ENCODE measurements at regions not wholly inside any gene's neighbourhood (a gene's known extent, or its start where the extent isn't known, plus 50 kb on each side); places are given as distances from the start of the nearest gene placed in this dataset.

DNA sequence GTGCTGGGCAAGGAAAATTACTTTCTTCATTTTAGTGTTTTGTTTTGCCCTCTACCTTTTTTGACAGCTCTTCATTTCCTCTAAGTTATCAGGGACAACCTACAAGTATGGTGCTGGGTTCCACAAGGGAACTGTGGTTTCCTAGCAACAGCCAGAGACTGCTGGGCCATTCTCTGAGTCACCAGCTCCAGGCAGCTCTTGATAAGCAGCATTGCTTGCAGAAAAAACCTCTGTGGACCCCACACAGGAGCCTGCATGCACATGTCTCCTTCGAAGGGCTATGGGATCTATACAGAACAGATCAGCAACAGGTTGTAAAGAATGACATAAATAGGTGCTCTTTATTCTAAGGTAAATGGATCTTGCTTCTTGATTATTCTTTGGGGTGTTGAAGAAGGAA is 81.0 kb upstream of the CCDC196 start:
- H3K4me3 ChIP-seq (ENCODE audit: low read depth in 1 of 2, low read length in 2 of 2): no peak overlapping the region
- no peaks in the 10 kb centered on the region for H3K4me1 ChIP-seq (ENCODE audit: control insufficient read depth in 2 of 2, insufficient read depth in 2 of 2, low read length in 1 of 2)
- no peaks in the 10 kb centered on the region for H3K9me3 ChIP-seq (ENCODE audit: control insufficient read depth in 2 of 2, insufficient read depth in 1 of 2, low read depth in 1 of 2, low read length in 1 of 2)
- H3K36me3 ChIP-seq (ENCODE audit: control insufficient read depth in 2 of 2, insufficient read depth in 2 of 2, low read length in 1 of 2): no peaks in the 10 kb centered on the region
- H3K27me3 ChIP-seq (ENCODE audit: control insufficient read depth in 1 of 2, insufficient read depth in 2 of 2, low read length in 2 of 2): no peaks in the 10 kb centered on the region
- no peak overlapping the region for H3K27ac ChIP-seq (ENCODE audit: low read depth in 2 of 2, low read length in 1 of 2)
- 55 to 56% methylated on average over 1 of the region's 1 CpG for WGBS, 2 donors

DNA sequence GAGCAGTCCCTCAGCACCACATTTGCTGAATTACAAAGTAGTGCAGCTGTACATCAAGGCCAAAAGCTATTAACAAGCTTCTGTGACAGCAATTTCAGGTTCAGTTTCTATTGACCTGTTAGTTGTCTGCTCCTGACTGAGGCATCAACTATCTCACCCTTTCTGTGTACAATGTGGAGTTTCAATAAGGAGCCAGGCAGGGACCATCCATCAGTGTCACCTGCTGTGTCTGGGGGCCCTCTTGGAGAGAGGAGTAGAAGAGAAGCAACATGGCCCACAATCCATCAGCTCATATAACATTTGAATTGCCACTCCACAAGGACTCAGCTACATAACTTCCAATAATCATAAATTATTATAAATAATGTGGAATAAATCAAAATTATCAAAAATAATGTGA is 72.3 kb upstream of the CCDC196 start:
- Histone ChIP-seq H3K4me1 (ENCODE audit: control insufficient read depth in 2 of 2, insufficient read depth in 2 of 2, low read length in 1 of 2) (no peaks in the 10 kb centered on the region), H3K27ac (ENCODE audit: low read depth in 2 of 2, low read length in 1 of 2) (no peak overlapping the region), H3K4me3 (ENCODE audit: low read depth in 1 of 2, low read length in 2 of 2) (no peak overlapping the region), H3K9me3 (ENCODE audit: control insufficient read depth in 2 of 2, insufficient read depth in 1 of 2, low read depth in 1 of 2, low read length in 1 of 2) (no peaks in the 10 kb centered on the region), H3K36me3 (ENCODE audit: control insufficient read depth in 2 of 2, insufficient read depth in 2 of 2, low read length in 1 of 2) (no peaks in the 10 kb centered on the region), H3K27me3 (ENCODE audit: control insufficient read depth in 1 of 2, insufficient read depth in 2 of 2, low read length in 2 of 2) (no peaks in the 10 kb centered on the region)

DNA sequence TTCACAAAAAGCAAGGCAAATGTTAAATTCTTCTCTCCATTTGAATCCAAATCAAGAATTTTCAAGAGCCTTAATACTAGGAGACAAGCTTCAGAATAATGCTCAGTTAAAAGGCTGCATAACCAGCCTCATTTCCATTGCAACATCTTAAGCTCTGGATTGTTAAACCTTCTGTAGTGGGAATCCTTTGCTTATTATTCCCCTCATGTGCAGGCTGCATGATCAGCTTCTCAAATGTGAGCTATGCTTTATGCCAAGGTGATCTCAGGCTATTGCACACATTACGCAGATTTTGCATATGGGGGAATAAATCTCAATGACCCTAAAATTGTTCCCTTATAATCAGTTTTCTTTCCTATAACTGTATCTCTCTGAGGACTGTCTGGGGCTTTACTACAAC is 71.7 kb upstream of the CCDC196 start:
- H3K27ac ChIP-seq (ENCODE audit: low read depth in 2 of 2, low read length in 1 of 2): no peak overlapping the region
- H3K4me3 ChIP-seq (ENCODE audit: low read depth in 1 of 2, low read length in 2 of 2): no peak overlapping the region
- H3K9me3 ChIP-seq (ENCODE audit: control insufficient read depth in 2 of 2, insufficient read depth in 1 of 2, low read depth in 1 of 2, low read length in 1 of 2): no peaks in the 10 kb centered on the region
- H3K27me3 ChIP-seq (ENCODE audit: control insufficient read depth in 1 of 2, insufficient read depth in 2 of 2, low read length in 2 of 2): no peaks in the 10 kb centered on the region
- no peaks in the 10 kb centered on the region for H3K4me1 ChIP-seq (ENCODE audit: control insufficient read depth in 2 of 2, insufficient read depth in 2 of 2, low read length in 1 of 2)
- H3K36me3 ChIP-seq (ENCODE audit: control insufficient read depth in 2 of 2, insufficient read depth in 2 of 2, low read length in 1 of 2): no peaks in the 10 kb centered on the region
- 93% methylated on average over 1 of the region's 1 CpG for WGBS, 2 donors

DNA sequence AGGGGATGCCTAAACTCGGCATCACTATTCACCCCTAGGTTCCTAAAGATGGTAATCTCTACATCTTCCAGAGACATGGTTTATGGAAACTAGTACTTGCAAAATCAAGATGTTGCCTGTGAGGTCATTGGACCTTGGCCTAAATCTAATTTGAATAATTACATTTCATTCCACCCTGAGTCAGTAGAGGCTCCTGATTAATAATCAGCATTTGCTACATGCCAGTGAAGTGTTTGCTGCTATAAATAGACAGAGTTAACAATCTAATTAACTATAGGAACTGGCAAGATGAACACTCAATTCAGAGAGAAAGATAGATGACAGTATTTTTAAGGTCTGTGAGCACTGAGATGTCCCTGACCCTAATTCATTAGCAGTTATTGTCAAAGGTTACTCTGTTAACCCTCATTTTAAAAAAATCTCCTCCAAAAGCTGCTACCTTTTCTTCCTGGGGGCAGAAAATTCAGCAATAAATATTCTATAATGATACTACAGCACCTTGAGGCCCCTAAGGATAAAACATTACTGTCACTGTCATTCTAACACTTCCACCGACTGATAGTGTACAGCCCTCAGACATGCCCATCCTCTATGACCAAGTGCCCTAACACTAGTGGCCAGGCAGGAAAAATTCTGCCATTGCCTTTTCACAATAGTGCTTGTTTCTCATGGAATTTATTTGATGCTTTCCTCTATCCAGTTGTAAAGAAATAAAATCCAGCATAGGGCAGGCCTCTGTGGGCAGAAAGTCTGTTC is 65.7 kb upstream of the CCDC196 start:
- no peaks in the 10 kb centered on the region for H3K27me3 ChIP-seq (ENCODE audit: control insufficient read depth in 1 of 2, insufficient read depth in 2 of 2, low read length in 2 of 2)
- no peaks in the 10 kb centered on the region for H3K4me1 ChIP-seq (ENCODE audit: control insufficient read depth in 2 of 2, insufficient read depth in 2 of 2, low read length in 1 of 2)
- no peaks in the 10 kb centered on the region for H3K36me3 ChIP-seq (ENCODE audit: control insufficient read depth in 2 of 2, insufficient read depth in 2 of 2, low read length in 1 of 2)
- no peak overlapping the region for H3K4me3 ChIP-seq (ENCODE audit: low read depth in 1 of 2, low read length in 2 of 2)
- H3K27ac ChIP-seq (ENCODE audit: low read depth in 2 of 2, low read length in 1 of 2): no peak overlapping the region
- 86 to 90% methylated on average over 2 of the region's 2 CpGs for WGBS, 2 donors
- no peaks in the 10 kb centered on the region for H3K9me3 ChIP-seq (ENCODE audit: control insufficient read depth in 2 of 2, insufficient read depth in 1 of 2, low read depth in 1 of 2, low read length in 1 of 2)

DNA sequence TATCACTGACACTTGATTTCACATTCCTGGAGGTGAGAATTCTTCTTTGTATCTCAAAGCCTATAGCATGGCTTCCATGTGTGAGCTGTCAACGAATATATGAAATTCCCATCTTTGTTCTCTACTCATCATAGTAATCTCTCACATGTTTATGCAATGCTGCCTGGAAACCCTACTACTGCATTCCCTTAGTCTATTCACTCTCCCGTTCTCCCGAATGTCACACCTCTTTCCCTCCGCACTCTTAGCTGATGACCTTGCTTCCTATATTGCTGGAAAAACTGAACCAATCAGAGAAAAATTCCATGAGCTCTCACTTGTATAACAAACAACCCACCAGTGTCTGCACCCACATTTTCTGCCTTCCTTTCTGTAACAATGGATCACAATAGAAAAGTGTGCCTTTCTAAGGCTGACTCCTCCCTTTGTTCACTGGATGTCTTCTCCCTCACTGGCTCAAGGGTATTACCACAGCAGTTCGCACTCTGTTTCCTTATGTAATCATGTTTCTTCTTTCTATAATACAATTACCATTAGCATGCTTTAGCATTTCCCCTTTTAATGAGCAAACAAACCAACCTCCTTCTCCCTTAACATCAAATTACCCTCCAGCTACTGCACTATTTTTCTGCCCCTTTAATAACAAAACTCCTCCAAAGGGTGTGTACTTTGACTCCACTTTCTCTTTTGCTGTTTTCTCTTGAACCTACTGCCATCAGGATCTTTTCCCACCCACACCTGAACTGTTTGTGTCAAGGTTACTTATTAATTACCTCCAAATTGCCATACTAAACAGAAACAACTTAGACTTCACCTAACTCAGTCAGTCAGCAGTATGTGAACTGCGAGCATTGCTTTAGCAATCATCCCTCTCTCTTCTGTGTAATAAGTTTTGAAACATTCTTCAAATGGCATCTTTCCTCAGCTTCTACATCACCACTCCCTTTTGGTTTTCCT is 63.9 kb upstream of the CCDC196 start:
- H3K4me1 ChIP-seq (ENCODE audit: control insufficient read depth in 2 of 2, insufficient read depth in 2 of 2, low read length in 1 of 2): no peaks in the 10 kb centered on the region
- no peak overlapping the region for H3K4me3 ChIP-seq (ENCODE audit: low read depth in 1 of 2, low read length in 2 of 2)
- WGBS, 2 donors: 68 to 82% methylated on average over 6 of the region's 6 CpGs
- H3K27me3 ChIP-seq (ENCODE audit: control insufficient read depth in 1 of 2, insufficient read depth in 2 of 2, low read length in 2 of 2): no peaks in the 10 kb centered on the region
- H3K27ac ChIP-seq (ENCODE audit: low read depth in 2 of 2, low read length in 1 of 2): no peak overlapping the region
- no peaks in the 10 kb centered on the region for H3K36me3 ChIP-seq (ENCODE audit: control insufficient read depth in 2 of 2, insufficient read depth in 2 of 2, low read length in 1 of 2)
- no peaks in the 10 kb centered on the region for H3K9me3 ChIP-seq (ENCODE audit: control insufficient read depth in 2 of 2, insufficient read depth in 1 of 2, low read depth in 1 of 2, low read length in 1 of 2)

DNA sequence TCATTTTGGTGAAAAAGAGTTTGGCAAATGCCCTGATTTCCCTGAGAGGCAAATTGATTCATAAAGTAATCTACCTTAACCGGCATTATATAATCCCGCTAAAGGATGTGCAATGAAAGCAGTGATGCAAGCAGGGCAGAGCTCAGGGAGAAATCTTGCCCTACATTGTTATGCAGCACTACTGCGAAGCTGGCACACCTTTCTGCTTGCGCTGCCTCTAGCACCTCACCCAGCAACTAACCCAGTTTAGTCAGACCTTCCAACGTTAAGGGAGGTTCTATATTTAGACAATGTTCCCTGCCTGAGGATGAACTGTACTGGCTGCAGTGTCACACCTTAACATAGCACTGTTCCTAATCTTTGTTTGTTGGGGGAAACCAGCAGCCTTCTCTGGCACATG is 60.8 kb upstream of the CCDC196 start:
- H3K27ac ChIP-seq (ENCODE audit: low read depth in 2 of 2, low read length in 1 of 2): peak overlapping the region; percentile 42 to 52
- no peak overlapping the region for H3K4me3 ChIP-seq (ENCODE audit: low read depth in 1 of 2, low read length in 2 of 2)
- 54 to 71% methylated on average over 5 of the region's 5 CpGs for WGBS, 2 donors
- no peaks in the 10 kb centered on the region for H3K36me3 ChIP-seq (ENCODE audit: control insufficient read depth in 2 of 2, insufficient read depth in 2 of 2, low read length in 1 of 2)
- H3K4me1 ChIP-seq (ENCODE audit: control insufficient read depth in 2 of 2, insufficient read depth in 2 of 2, low read length in 1 of 2): no peaks in the 10 kb centered on the region
- H3K9me3 ChIP-seq (ENCODE audit: control insufficient read depth in 2 of 2, insufficient read depth in 1 of 2, low read depth in 1 of 2, low read length in 1 of 2): no peaks in the 10 kb centered on the region
- H3K27me3 ChIP-seq (ENCODE audit: control insufficient read depth in 1 of 2, insufficient read depth in 2 of 2, low read length in 2 of 2): no peaks in the 10 kb centered on the region

DNA sequence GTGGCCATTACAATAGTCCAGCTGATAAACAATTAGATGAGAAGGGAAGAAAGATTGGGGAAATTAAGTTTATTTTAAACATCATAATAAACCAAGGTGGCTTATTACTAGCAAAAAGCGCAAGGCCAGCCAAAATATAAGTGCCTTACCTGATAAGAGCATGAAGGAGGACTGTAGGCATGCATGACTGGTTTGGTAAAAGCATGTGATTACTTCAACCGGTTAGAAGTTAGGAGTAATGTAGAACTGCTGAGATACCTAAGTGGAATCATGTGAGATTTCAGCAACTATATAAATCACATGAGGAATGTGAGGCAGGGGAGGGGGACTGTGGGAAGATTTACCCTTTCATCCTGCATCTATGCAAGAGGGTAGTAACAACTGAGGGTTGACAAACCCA is 59.7 kb upstream of the CCDC196 start:
- no peak overlapping the region for H3K4me3 ChIP-seq (ENCODE audit: low read depth in 1 of 2, low read length in 2 of 2)
- no peaks in the 10 kb centered on the region for H3K36me3 ChIP-seq (ENCODE audit: control insufficient read depth in 2 of 2, insufficient read depth in 2 of 2, low read length in 1 of 2)
- H3K9me3 ChIP-seq (ENCODE audit: control insufficient read depth in 2 of 2, insufficient read depth in 1 of 2, low read depth in 1 of 2, low read length in 1 of 2): no peaks in the 10 kb centered on the region
- WGBS, 2 donors: 77 to 85% methylated on average over 2 of the region's 2 CpGs
- no peak overlapping the region for H3K27ac ChIP-seq (ENCODE audit: low read depth in 2 of 2, low read length in 1 of 2)
- no peaks in the 10 kb centered on the region for H3K27me3 ChIP-seq (ENCODE audit: control insufficient read depth in 1 of 2, insufficient read depth in 2 of 2, low read length in 2 of 2)
- H3K4me1 ChIP-seq (ENCODE audit: control insufficient read depth in 2 of 2, insufficient read depth in 2 of 2, low read length in 1 of 2): no peaks in the 10 kb centered on the region

DNA sequence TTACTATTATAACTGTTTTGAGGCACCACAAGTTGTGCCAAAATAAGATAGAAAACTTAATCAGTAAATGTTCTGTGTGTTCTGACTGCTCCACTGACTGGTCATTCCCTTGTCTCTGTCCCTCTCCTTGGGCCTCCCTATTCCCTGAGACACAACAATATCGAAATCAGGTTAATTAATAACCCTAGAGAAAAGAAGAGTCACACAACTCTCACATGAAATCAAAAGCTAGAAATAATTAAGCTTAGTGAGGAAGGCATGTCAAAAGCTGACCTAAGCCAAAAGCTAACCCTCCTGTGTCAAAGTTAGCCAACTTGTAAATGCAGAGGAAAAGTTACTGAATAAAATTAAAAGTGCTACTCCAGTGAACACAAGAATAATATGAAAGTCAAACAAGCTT is 53.8 kb upstream of the CCDC196 start:
- no peaks in the 10 kb centered on the region for H3K27me3 ChIP-seq (ENCODE audit: control insufficient read depth in 1 of 2, insufficient read depth in 2 of 2, low read length in 2 of 2)
- no peaks in the 10 kb centered on the region for H3K36me3 ChIP-seq (ENCODE audit: control insufficient read depth in 2 of 2, insufficient read depth in 2 of 2, low read length in 1 of 2)
- H3K4me1 ChIP-seq (ENCODE audit: control insufficient read depth in 2 of 2, insufficient read depth in 2 of 2, low read length in 1 of 2): no peaks in the 10 kb centered on the region
- no peak overlapping the region for H3K4me3 ChIP-seq (ENCODE audit: low read depth in 1 of 2, low read length in 2 of 2)
- H3K9me3 ChIP-seq (ENCODE audit: control insufficient read depth in 2 of 2, insufficient read depth in 1 of 2, low read depth in 1 of 2, low read length in 1 of 2): no peaks in the 10 kb centered on the region
- no peak overlapping the region for H3K27ac ChIP-seq (ENCODE audit: low read depth in 2 of 2, low read length in 1 of 2)
- 67 to 68% methylated on average over 1 of the region's 1 CpG for WGBS, 2 donors

DNA sequence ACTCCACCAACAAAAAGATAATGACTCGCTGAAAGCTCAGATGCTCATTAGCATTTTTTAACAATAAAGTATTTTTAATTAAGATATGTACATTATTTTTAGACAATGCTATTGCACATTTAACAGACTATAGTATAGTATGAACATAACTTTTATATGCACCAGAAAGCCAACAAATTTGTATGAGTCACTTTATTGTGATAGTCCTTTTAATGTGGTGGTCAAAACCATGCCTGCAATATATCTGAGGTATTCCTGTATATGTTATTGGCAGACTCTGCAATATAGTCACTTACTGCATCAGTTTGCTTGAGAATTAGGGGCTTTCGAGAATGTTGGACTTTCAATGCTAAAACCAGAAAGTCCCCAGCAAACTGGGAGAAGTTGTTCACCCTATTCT is 51.7 kb upstream of the CCDC196 start:
- no peaks in the 10 kb centered on the region for H3K27me3 ChIP-seq (ENCODE audit: control insufficient read depth in 1 of 2, insufficient read depth in 2 of 2, low read length in 2 of 2)

More for the DNA sequence above, 51.7 kb upstream of the CCDC196 start:
- Histone ChIP-seq H3K9me3 (ENCODE audit: control insufficient read depth in 2 of 2, insufficient read depth in 1 of 2, low read depth in 1 of 2, low read length in 1 of 2) (no peaks in the 10 kb centered on the region), H3K27ac (ENCODE audit: low read depth in 2 of 2, low read length in 1 of 2) (no peak overlapping the region), H3K36me3 (ENCODE audit: control insufficient read depth in 2 of 2, insufficient read depth in 2 of 2, low read length in 1 of 2) (no peaks in the 10 kb centered on the region), H3K4me3 (ENCODE audit: low read depth in 1 of 2, low read length in 2 of 2) (no peak overlapping the region), H3K4me1 (ENCODE audit: control insufficient read depth in 2 of 2, insufficient read depth in 2 of 2, low read length in 1 of 2) (no peaks in the 10 kb centered on the region)
- 83 to 91% methylated on average over 2 of the region's 2 CpGs for WGBS, 2 donors

All from esophagus (tissue), 2 donors.